Choroid plexus epithelial cell (primary cell): ENCODE measurements at regions not wholly inside any gene's neighbourhood (a gene's known extent, or its start where the extent isn't known, plus 50 kb on each side); places are given as distances from the start of the nearest gene placed in this dataset.
A peak's percentile ranks its signal among the peaks of the same experiment; 100 is the strongest.

Source experiments
- DNase-seq: peaks from one replicate; pipeline ENCODE4 v3.0.0-alpha.2; 2010; ENCODE audit warnings: low read depth
- H3K4me3 ChIP-seq: 2 replicates; pipeline ENCODE4 v1.5.1; 2011; ENCODE audit warnings: low read depth, mild to moderate bottlenecking, control low read depth, low read length, moderate library complexity
- TF ChIP-seq, protein P1 (sequence below): conservative IDR thresholded peaks from 2 replicates; pipeline ENCODE4 v1.5.1; 2011; ENCODE audit warnings: low read depth, mild to moderate bottlenecking, control low read depth, inconsistent platforms, low read length, moderate library complexity

DNA sequence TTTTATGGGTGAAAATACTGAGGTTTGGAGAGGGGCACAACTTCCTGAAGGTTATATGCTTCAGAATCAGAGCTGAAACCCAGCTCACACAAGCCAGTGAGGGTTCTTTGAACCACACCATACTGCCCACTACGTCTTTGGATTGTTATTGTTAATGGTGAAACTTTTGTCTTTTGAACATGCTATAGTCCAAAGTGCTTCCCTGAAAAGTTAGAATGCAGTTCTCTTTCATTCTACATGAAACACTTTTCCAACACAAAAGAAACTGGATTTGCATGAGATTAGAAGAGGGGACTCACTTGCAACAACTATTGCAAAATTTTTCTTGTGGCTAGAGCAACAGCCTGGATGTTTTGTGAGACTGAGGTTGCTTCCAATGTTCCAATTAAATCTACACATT lies 473.6 kb downstream of the SOX2 start:
- DNase-seq = no peak
- H3K4me3 ChIP-seq = no peak overlapping the region
- TF ChIP-seq, protein P1, sequence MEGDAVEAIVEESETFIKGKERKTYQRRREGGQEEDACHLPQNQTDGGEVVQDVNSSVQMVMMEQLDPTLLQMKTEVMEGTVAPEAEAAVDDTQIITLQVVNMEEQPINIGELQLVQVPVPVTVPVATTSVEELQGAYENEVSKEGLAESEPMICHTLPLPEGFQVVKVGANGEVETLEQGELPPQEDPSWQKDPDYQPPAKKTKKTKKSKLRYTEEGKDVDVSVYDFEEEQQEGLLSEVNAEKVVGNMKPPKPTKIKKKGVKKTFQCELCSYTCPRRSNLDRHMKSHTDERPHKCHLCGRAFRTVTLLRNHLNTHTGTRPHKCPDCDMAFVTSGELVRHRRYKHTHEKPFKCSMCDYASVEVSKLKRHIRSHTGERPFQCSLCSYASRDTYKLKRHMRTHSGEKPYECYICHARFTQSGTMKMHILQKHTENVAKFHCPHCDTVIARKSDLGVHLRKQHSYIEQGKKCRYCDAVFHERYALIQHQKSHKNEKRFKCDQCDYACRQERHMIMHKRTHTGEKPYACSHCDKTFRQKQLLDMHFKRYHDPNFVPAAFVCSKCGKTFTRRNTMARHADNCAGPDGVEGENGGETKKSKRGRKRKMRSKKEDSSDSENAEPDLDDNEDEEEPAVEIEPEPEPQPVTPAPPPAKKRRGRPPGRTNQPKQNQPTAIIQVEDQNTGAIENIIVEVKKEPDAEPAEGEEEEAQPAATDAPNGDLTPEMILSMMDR = no peak

DNA sequence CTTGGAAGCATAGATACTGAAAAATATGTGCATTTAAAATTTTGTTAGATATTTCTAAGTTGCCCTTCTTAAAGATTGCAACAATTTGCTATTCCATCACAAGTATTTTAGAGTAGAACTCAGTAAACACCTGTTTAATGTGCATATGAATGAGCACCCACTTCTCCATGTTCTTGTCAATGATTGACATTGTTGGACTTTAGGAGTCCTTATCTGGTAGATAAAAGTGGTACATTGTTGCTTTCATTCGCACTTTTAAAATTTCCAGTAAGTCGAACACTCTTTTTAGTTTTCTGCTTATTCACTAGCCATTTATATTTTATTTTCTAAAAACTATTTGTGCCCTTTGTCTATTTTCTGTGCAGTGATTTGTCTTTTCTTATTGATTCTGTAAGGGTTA lies 478.3 kb downstream of the SOX2 start:
- no peak for DNase-seq
- TF ChIP-seq, protein P1 = no peak

DNA sequence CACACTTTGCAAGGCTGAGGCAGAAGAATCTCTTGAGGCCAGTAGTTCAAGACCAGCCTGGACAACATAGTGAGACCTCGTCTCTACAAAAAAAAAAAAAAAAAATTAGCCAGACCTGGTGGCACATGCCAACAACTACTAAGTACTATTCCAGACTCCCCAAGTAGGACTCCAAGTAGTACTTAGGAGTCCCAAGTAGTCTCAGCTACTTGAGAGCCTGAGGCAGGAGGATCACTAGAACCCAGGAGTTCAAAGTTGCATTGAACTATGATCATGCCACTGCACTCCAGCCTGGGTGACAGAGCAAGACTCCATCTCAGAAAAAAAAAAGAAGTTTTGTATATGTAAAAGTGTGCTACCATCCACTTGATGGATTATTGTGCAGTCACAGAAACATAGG lies 486.6 kb downstream of the SOX2 start:
- H3K4me3 ChIP-seq = no peak overlapping the region
- DNase-seq = no peak
- TF ChIP-seq, protein P1 = no peak

More for the DNA sequence above, 478.3 kb downstream of the SOX2 start:
- no peak overlapping the region for H3K4me3 ChIP-seq

DNA sequence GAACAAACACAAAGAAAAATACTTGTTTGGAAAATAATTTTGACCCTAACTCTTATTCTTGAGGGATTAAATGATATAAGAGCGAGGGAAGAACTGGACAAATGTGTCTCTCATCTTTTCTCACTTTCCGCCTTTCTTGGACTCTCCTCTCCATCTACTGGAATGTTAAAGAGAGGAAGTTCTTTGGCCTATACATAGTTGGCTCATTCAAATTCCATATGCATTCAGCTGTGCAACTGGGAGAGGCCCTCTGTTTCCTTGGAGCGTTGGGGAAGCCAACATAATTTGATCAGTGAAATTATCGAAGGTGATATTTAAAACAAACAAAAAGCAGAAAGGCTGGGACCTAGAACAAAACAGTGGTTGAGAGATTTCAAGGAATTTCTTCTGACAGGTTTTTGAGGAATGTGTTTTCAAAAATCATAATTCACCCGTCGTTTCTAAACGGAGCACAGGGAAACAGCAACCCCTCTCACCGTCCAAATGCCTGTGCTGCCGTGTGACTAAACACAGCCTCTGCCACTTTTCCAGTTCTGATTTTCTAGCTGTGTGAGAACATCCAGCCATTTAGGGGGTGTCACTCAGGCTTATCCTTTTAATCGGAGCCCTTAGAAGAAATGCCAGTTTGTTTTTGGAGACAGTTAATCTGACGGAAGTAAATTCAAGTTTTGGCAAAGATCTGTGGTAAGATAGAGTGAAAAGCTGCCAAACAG lies 489.9 kb downstream of the SOX2 start:
- no peak for DNase-seq
- no peak overlapping the region for H3K4me3 ChIP-seq
- TF ChIP-seq, protein P1 = no peak

DNA sequence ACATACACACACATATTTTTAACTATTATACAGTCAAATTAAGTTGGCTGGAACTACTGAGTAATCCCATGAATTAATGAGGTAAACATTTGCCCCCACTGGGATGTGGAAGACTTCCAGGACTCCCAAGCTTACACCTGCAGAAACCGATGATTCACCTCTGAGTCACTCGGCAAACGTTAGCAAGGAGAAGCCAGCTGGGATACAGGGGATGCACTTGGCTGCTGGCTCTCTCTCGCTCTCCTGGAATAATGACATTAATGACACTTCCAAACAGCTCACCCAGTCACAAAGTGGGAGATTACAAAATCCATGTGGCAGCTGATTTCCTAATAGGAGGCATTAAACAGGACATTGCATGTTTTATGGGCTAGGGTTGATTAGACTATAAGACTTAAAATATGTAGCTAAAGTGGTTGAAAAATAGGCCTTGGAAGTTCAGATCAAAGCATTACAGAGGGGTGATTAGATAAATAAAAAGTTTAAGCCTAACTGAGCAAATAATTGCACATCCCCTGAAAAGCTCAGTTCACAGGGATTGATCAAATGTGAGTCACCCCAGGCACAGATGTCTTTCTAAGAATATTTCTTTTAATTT lies 500.9 kb downstream of the SOX2 start:
- no peak overlapping the region for H3K4me3 ChIP-seq
- TF ChIP-seq, protein P1 = no peak
- peak; percentile 21 for DNase-seq

DNA sequence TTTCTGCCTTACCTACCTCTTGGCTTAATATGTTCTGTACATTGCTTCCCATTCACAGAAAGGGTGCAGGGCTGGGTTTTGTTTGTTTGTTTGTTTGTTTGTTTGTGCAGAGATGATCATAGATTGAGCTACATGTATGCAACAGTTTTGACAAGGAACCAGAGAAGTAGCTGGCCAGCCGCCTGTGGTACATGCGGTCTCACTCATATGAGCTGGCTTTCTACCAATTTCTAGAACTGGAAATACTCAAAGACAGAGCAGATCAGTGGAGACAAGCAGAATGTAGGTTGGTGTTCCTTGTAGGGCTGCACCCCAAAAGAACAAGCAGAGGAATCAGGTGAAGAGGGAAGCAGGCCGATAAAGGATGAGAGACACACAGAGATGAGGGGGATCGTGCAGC lies 502.7 kb downstream of the SOX2 start:
- no peak overlapping the region for H3K4me3 ChIP-seq
- TF ChIP-seq, protein P1 = no peak
- no peak for DNase-seq

DNA sequence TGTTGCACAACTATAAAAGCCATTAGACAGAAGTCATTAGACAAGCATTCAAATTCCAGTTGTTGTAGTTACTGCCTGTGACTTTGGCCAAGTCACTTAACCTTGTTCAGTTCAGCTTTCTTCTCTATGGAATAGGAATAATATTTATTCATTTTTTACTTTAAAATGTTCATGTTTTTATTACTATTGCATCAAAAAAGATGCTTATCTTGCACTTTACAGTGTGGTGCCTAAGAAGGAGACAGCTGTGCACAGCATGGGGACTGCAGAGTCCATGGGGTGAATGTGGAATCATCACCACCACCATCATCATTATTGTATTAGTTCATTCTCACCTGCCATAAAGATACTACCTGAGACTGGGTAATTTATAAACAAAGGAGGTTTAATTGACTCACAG lies 504.2 kb downstream of the SOX2 start:
- TF ChIP-seq, protein P1 = no peak
- DNase-seq = no peak
- H3K4me3 ChIP-seq = no peak overlapping the region
